NCI-H1105 treated with DMSO at 0.1 percent for 48 hours (cell line): ENCODE measurements at regions not wholly inside any gene's neighbourhood (a gene's known extent, or its start where the extent isn't known, plus 50 kb on each side); places are given as distances from the start of the nearest gene placed in this dataset.

Source experiments
- DNase-seq: peaks from one replicate; lab custom pipeline; 2025; lab: John Stamatoyannopoulos, UW

DNA sequence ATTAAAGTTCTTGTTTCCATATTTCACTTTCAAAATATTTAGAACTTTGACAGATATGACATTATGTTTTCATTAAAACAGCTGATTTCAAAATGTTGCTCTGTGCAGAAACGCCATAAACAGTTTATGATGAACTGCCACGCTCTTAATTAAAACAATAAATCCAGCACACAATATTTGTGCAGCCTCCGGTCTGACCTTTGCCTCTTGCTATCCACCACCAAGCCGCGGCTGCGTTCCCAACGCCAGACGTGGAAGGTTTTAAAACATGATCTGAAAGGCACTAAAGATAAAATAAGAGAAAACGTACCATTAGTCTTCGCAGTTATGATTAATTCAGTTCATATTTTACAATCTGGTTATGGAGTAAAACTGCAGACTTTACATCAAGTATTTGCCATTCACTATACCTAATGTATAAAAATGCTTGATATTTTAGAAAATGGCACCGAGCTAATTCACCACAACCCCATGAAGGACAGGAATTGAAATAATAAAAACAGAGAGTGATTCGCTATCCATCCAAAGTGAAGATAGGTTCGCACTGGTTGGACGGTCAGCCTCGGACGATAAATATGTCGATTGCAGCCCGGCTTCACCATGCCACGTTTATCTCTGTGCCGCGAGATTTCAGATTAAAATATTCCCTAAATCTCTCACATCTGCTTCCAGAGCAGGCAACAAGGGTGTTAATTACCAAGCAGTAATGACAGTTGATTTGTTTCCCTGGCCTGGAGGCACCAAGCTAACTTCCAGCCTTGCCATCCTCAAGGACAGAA lies 103.3 kb upstream of the ZNF507 start:
- no peak for DNase-seq

- no peak for DNase-seq
These were observed 99.4 kb upstream of the ZNF507 start for GRCh38 chr19:32246006-32246405.

GRCh38 chr19:32251634-32252332 lies 93.6 kb upstream of the ZNF507 start:
- DNase-seq = no peak

DNA sequence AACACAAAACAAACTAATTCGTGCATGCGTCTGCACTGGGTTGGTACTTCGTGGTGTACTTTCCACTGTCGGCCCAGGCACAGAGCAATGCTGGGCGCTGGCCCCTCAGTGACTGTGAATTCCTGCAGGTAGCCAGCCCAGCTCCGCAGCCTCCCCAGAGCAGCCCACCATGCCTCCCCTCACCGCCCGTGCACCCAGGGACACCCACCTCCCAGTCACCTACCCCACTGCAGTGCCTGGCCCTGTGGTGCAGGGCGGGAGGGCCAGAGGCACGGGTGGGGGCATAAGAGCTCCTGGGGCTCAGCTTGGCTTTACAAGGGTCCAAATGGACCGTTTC lies 93.1 kb upstream of the ZNF507 start:
- DNase-seq = no peak

DNA sequence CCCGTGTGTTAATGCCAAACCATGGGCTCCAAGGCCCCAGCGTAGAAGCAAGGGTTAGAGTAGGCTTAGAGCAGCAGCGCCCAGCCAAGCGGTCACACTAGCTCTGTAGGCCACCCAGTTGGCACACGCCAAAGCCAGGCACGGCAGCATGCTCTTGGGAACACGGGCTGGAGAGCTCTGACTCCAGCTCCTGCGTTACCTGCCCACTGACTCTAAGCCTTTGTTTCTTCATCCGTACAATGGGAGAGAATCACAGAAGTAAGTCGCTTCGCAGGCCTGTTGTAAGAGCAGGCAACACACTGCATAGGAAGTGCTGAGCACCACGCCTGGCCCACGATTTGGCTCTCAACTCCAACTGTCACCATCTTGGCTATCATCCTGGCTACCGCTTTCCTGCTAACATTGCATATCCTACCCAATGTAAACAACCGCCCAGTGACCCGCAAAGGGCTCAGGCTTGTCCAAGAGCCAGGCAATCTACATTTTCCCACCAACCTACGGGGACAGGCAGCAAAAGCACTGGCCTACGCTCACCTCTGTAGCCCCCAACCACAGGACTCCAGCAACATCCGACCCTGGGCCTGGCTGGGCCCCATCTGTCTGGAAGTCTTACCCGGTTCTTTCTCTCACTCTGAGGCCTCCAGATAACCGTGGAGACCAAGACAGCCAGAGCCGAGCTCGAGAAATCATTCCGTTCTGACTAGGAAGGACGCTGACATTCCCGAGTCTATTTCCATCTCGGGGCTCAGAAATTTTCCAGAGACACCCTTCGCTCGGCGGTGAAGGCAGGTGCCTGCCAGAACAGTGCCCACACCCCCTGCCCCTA lies 91.5 kb upstream of the ZNF507 start:
- DNase-seq = no peak

GRCh38 chr19:32254509-32254890 lies 90.9 kb upstream of the ZNF507 start:
- no peak for DNase-seq

GRCh38 chr19:32255536-32256295 lies 89.7 kb upstream of the ZNF507 start:
- no peak for DNase-seq

GRCh38 chr19:32256341-32256975 lies 89.0 kb upstream of the ZNF507 start:
- DNase-seq = no peak

DNA sequence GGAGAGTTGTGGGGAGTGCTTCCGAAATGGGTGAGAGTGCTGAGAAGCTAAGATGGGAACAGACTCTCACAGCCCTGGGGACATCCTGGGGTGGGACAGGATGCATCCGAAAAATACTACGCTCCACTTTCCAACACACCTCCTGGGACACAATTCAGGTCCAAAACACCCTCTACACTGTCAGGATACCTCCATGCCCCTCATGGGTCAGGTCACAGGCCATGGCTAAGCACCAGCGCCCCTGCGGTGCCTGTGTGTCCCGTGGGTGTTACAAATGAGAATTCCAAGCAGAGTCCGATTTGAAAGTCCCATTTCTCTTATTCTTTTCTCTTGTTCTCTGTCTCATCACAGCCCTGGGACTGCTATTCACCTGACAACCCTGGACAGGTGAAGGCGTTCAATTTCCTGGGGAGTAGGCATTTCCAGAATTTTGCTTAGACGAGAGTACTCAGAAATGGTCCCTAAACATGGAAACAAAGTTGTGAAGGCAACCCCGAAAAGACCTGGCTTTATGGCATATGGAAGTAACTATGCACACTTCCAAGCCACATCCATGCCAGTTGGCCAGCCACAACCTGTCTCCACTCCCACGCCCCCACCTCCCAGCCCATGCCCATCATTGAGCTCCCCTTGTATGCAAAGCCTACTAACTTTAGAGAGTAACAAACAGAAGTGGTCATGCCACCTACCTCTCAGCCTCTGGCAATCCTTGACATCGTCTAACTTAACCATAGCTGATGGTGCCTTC lies 87.9 kb upstream of the ZNF507 start:
- DNase-seq = no peak

DNA sequence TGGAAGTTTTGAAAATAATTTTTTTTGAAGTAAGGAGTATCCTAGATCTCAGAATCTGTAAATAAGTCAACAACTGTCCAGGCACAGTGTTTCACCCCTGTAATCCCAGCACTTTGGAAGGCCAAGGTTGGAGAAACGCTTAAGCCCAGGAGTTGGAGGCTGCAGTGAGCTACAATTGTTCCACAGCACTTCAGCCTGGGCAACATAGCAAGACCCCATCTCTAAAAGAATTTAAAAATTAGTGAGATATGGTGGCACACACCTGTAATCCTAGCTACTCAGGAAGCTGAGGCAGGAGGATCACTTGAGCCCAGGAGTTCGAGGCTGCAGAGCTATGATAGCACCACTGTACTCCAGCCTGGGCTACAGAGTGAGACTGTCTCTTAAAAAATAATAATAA lies 87.2 kb upstream of the ZNF507 start:
- DNase-seq = no peak

- no peak for DNase-seq
These were observed 80.8 kb upstream of the ZNF507 start for GRCh38 chr19:32264568-32264967.

DNA sequence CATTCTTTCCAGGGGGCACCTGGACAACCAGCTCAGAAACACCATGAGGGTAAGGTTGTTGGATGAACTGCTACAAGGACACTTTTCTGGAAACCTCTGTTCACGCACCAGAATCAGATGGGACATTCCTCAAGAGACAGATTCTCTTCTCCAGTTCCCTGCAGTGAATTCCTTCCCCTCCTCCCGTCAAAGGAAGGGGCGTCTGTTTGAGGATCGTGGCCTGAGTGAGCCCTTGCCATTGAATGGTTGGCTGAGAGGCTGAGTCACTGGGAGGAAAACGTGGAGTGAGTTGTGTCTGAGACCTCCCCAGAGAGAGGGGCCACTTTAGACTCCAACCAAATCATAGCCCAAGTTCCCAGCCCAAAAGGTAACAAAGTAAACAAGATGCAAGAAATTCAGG lies 79.4 kb upstream of the ZNF507 start:
- DNase-seq = no peak

GRCh38 chr19:32266460-32266859 lies 79.0 kb upstream of the ZNF507 start:
- no peak for DNase-seq

DNA sequence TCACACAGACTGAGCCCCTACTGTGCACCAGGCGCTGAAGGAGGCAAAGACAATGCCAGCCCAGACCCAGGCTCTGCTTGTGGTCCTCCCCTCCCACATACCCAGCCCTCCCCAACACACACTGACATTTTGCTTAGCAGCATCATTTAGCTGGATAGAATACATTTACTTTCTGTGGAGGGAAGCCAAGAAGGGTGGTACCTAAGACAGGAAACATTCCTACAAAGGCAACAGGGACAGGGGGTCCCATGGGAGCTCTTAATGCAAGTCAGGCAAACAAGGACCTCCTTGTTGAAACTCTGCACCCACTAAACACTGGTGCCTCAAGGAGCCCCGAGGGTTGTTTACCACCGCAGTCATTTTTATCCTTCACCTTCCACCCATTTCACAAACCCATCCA lies 77.0 kb upstream of the ZNF507 start:
- DNase-seq = no peak

DNA sequence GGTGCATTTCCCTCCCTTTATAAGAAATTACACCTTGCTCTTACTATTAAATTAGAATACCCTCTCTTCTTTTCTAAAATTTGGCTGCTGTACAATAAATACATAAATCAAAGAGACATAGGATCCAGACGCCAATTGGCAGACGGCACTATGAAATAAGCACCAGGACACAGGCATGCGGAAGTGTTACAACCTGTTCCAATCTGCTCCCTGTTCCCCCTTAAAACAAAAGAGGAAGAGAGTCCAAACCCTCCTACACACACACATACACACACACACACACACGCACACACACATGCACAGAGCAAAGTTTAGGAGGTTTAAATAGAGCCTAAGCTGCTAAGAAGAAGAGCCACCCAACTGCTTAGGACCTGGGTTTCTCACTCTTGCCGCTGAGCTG lies 75.6 kb upstream of the ZNF507 start:
- peak; percentile 1 for DNase-seq

GRCh38 chr19:32273483-32273882 lies 71.9 kb upstream of the ZNF507 start:
- DNase-seq = no peak

DNA sequence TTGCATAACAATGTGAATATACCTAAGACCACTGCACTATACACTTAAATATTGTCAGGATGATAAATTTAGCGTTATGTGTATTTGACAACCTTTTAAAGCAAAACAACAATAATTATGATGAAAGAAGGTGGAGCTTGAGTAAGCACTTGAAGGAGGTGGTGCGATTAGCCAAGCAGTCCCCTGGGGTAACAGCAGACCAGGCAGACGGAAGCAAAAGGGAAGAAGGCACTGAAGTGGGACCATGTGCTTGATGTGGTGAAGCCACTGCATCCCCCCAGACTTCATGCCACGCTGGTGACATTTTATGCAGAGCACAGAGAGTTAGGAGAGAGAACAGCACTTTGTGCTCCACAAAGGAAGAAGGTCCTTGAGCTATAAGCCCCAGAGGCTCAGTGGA lies 58.3 kb upstream of the ZNF507 start:
- no peak for DNase-seq

- no peak for DNase-seq
These were observed 57.6 kb upstream of the ZNF507 start for GRCh38 chr19:32287811-32288227.

DNA sequence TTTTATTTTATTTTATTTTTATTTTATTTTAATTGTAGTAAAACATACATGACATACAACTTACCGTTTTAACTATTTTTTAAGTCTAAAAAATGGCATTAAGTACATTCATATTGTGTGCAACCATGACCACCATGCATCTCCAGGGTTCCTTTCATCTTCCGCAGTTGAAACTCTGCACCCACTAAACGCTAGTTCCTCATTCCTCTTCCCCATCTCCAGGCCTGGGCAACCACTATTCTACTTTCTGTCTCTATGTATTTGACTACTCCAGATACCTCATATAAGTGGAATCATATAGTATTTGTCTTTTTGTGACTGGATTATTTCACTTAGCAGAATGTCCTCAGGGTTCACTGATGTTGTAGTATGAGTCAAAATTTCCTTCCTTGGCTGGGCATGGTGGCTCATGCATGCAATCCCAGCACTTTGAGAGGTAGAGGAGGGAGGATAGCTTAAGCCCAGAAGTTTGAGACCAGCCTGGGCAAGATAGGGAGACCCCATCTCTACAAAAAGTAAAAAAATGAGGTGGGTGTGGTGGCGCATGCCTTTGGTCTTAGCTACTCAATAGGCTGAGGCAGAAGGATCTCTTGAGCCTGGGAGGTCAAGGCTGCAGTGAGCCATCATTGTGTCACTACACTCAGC lies 55.7 kb upstream of the ZNF507 start:
- no peak for DNase-seq

DNA sequence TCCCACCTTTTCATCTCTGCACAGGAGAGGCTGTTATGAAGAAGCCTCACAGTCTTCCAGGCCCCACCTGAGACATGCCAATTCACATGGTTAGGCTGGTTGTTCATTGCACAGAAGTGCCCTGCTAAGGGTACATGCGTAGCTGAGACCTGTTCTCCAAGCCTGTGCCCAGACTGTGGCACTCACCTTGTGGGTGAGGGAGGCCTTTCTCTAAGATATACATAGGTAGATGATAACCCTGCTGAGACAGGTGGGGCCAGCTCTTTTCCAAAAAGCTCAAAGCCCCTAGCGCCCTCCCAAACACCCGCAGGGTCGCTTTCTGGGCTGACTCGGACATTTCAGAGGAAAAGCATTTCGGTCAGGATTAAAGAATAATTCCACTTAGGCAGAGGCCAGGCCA lies 53.5 kb upstream of the ZNF507 start:
- DNase-seq = no peak
